H1 (cell line): ENCODE measurements at regions not wholly inside any gene's neighbourhood (a gene's known extent, or its start where the extent isn't known, plus 50 kb on each side); places are given as distances from the start of the nearest gene placed in this dataset.

ENCODE experiments used
- CHD1 ChIP-seq: IDR thresholded peaks from 2 replicates; pipeline ENCODE4 v1.6.1; 2012; ENCODE audit warnings: low read depth, low read length, improper control_type of control experiment
- FOSL1 ChIP-seq: IDR thresholded peaks from 2 replicates; pipeline ENCODE4 v1.6.1; 2011; ENCODE audit warnings: mild to moderate bottlenecking, low read depth, low read length, moderate library complexity; ENCODE audit not compliant: insufficient read depth
- NANOG ChIP-seq: IDR thresholded peaks from 2 replicates; pipeline ENCODE4 v1.6.1; 2011; ENCODE audit warnings: low read length, low read depth, mild to moderate bottlenecking, inconsistent platforms; ENCODE audit not compliant: insufficient read depth, poor library complexity, severe bottlenecking
- NRF1 ChIP-seq: IDR thresholded peaks from 2 replicates; pipeline ENCODE4 v1.6.1; 2011; ENCODE audit warnings: mild to moderate bottlenecking, low read depth, low read length, improper control_type of control experiment
- ZNF274 ChIP-seq: IDR thresholded peaks from 2 replicates; pipeline ENCODE4 v1.7.0; 2012; ENCODE audit warnings: low read length, borderline replicate concordance; ENCODE audit errors: extremely low read depth

GRCh38 chr13:42702716-42703115, 78.7 kb upstream of the FAM216B start (continued):
- TF ChIP-seq NANOG (no peak), CHD1 (no peak), ZNF274 (no peak), FOSL1 (no peak), NRF1 (no peak)
